ENCODE measurements at regions not wholly inside any gene's neighbourhood (a gene's known extent, or its start where the extent isn't known, plus 50 kb on each side); places are given as distances from the start of the nearest gene placed in this dataset.

DNA sequence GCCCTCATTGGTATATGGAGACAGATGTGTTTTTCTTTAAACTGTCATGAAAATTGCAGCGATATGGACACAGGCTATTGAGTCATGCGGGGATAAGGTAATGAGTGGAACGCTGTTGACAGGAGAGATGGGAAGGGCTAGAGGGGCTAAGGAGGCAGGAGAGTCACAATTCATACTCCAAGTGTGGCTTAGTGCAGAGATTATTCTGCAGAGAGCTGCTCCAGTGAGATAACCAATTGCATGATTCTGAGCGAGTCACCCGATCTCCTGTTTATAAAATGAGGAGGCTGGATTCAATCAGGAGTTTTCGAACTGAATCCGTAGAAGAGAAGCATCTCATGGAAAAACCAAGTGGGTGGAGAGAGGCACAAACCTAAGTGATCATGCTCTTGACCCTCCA lies 106.4 kb upstream of the PLEKHG7 start:
- Histone ChIP-seq H3F3A (ENCODE audit: insufficient read depth, low read depth) (no peaks in the 10 kb centered on the region), H3K27me3 (ENCODE audit: insufficient read depth, low read depth) (no peaks in the 10 kb centered on the region), H3K79me2 (ENCODE audit: low read depth) (no peaks in the 10 kb centered on the region), H3K9me2 (ENCODE audit: insufficient read depth) (no peaks in the 10 kb centered on the region), H3K4me1 (replicated peaks; ENCODE audit: insufficient read depth) (no peaks in the 10 kb centered on the region; the same call in 1 of the 2 replicates), H4K20me1 (ENCODE audit: insufficient read depth) (no peaks in the 10 kb centered on the region), H3K4me3 (no peak overlapping the region), H3K4me2 (no peak overlapping the region), H3K27ac (no peak overlapping the region), H3K36me3 (ENCODE audit: low read depth) (no peaks in the 10 kb centered on the region), H3K9me3 (ENCODE audit: insufficient read depth, low read depth) (peaks cover 9% of the 10 kb centered on the region), H2AFZ (no peak overlapping the region)
- TF ChIP-seq EZH2 (IDR thresholded peaks at IDR 0.05; ENCODE audit: low read depth) (no peak), CTCF (conservative IDR thresholded peaks at IDR 0.05) (no peak)
- CTCF ChIA-PET = no interaction called here
- no TSS peak for BruUV-seq (replicated peaks)
- intact Hi-C loops (cut with micrococcal nuclease; ENCODE audit: unreplicated experiment) = no loop called here
- POLR2A ChIA-PET (ENCODE audit: unreplicated experiment) = no interaction called here
- DNase-seq = no peak

- H3K4me2 ChIP-seq = no peak overlapping the region
- POLR2A ChIA-PET (ENCODE audit: unreplicated experiment) = interaction anchor here (0.8 kb wide), 1 partner anchor 450 kb away, joined by 3 read pairs; the partner anchor contains the start of gene BTG1
- H3K27ac ChIP-seq = no peak overlapping the region
- intact Hi-C loops (cut with micrococcal nuclease; ENCODE audit: unreplicated experiment) = no loop called here
- no peaks in the 10 kb centered on the region for H3K36me3 ChIP-seq (ENCODE audit: low read depth)
- H3K9me3 ChIP-seq (ENCODE audit: insufficient read depth, low read depth) = peaks cover 7% of the 10 kb centered on the region
- CTCF ChIA-PET = no interaction called here
- no peak for TF ChIP-seq EZH2 (IDR thresholded peaks at IDR 0.05; ENCODE audit: low read depth)
- no peak for TF ChIP-seq CTCF (conservative IDR thresholded peaks at IDR 0.05)
- H3K4me3 ChIP-seq = no peak overlapping the region
- no peaks in the 10 kb centered on the region for H3K9me2 ChIP-seq (ENCODE audit: insufficient read depth)
- no peak for DNase-seq
- no TSS peak for BruUV-seq (replicated peaks)
- H3F3A ChIP-seq (ENCODE audit: insufficient read depth, low read depth) = no peaks in the 10 kb centered on the region
- H3K4me1 ChIP-seq (replicated peaks; ENCODE audit: insufficient read depth) = no peaks in the 10 kb centered on the region; the same call in 1 of the 2 replicates
- no peaks in the 10 kb centered on the region for H4K20me1 ChIP-seq (ENCODE audit: insufficient read depth)
- no peaks in the 10 kb centered on the region for H3K27me3 ChIP-seq (ENCODE audit: insufficient read depth, low read depth)
- no peak overlapping the region for H2AFZ ChIP-seq
- no peaks in the 10 kb centered on the region for H3K79me2 ChIP-seq (ENCODE audit: low read depth)
Observed at GRCh38 chr12:92595663-92596062, 107.1 kb upstream of the PLEKHG7 start.

DNA sequence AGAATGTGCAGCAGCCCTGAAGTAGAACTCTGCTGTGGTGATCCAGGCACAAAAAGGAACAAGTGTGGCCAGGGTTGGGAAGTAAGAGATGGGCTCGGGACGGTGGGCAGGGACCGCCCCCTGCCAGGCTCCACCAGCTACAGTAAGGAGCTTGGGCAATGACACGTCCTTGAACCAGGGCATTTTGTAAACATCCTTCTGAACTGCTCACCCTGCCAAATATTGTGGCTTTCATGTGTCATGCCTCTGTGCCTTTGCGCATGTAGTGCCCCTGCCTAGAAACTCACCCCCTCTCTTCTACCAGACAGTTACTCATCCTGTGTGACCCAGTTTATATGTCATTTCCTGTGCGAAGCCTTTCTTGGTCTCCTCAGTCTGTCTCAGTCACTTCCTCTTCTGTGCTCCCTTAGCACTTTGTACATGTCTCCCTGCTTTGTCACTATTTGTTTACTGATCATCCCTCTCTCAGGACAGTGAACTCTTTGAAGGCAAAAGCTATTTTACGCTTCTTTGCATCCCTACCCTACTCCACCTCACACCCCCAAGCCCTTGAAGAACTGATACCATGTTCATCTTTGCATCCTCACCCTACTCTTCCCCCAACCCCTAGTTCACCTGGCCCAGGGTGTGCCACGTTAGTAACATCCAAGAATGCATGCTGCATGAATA lies 108.9 kb upstream of the PLEKHG7 start:
- 0 out of 2 replicates have a peak overlapping the region, but pooled peaks have one; percentile 16 for H3K4me2 ChIP-seq
- H3K27me3 ChIP-seq (ENCODE audit: insufficient read depth, low read depth) = no peaks in the 10 kb centered on the region
- H3K9me3 ChIP-seq (ENCODE audit: insufficient read depth, low read depth) = no peaks in the 10 kb centered on the region
- no peaks in the 10 kb centered on the region for H3K9me2 ChIP-seq (ENCODE audit: insufficient read depth)
- no peak for TF ChIP-seq CTCF (conservative IDR thresholded peaks at IDR 0.05)
- TF ChIP-seq EZH2 (IDR thresholded peaks at IDR 0.05; ENCODE audit: low read depth) = no peak
- H3K4me1 ChIP-seq (replicated peaks; ENCODE audit: insufficient read depth) = no peaks in the 10 kb centered on the region; the same call in 1 of the 2 replicates
- H3K27ac ChIP-seq = no peak overlapping the region
- no peak overlapping the region for H3K4me3 ChIP-seq
- ChIA-PET CTCF (no interaction called here), POLR2A (ENCODE audit: unreplicated experiment) (no interaction called here)
- H2AFZ ChIP-seq = no peak overlapping the region; the same call in 1 of the 2 replicates
- intact Hi-C loops (cut with micrococcal nuclease; ENCODE audit: unreplicated experiment) = no loop called here
- no TSS peak for BruUV-seq (replicated peaks)
- no peaks in the 10 kb centered on the region for H3F3A ChIP-seq (ENCODE audit: insufficient read depth, low read depth)
- no peaks in the 10 kb centered on the region for H3K36me3 ChIP-seq (ENCODE audit: low read depth)
- no peaks in the 10 kb centered on the region for H3K79me2 ChIP-seq (ENCODE audit: low read depth)
- no peaks in the 10 kb centered on the region for H4K20me1 ChIP-seq (ENCODE audit: insufficient read depth)
- peak in 1 of 2 experiments; percentile 51 for DNase-seq
